Astrocyte of the spinal cord (primary cell): ENCODE measurements at regions not wholly inside any gene's neighbourhood (a gene's known extent, or its start where the extent isn't known, plus 50 kb on each side); places are given as distances from the start of the nearest gene placed in this dataset.
A peak's percentile ranks its signal among the peaks of the same experiment; 100 is the strongest.

Experiments
- DNase-seq: peaks from one replicate; pipeline ENCODE4 v3.0.0; 2011; ENCODE audit warnings: low read depth, low spot score
- H3K4me3 ChIP-seq: 2 replicates; pipeline ENCODE4 v1.5.1; 2011; ENCODE audit warnings: low read depth, mild to moderate bottlenecking, low read length, moderate library complexity
- in situ Hi-C: cut with HindIII; loops from 2 replicates; pipeline ENCODE4 v1.10.0; 2017; ENCODE audit warnings: low sequenced_read_pairs
- TF ChIP-seq, protein P1 (sequence below): IDR thresholded peaks from 2 replicates; pipeline ENCODE4 v1.5.1; 2012; ENCODE audit warnings: low read depth, mild to moderate bottlenecking, low read length, inconsistent platforms

- TF ChIP-seq, protein P1, sequence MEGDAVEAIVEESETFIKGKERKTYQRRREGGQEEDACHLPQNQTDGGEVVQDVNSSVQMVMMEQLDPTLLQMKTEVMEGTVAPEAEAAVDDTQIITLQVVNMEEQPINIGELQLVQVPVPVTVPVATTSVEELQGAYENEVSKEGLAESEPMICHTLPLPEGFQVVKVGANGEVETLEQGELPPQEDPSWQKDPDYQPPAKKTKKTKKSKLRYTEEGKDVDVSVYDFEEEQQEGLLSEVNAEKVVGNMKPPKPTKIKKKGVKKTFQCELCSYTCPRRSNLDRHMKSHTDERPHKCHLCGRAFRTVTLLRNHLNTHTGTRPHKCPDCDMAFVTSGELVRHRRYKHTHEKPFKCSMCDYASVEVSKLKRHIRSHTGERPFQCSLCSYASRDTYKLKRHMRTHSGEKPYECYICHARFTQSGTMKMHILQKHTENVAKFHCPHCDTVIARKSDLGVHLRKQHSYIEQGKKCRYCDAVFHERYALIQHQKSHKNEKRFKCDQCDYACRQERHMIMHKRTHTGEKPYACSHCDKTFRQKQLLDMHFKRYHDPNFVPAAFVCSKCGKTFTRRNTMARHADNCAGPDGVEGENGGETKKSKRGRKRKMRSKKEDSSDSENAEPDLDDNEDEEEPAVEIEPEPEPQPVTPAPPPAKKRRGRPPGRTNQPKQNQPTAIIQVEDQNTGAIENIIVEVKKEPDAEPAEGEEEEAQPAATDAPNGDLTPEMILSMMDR = no peak
- no peak for DNase-seq
- no peak overlapping the region for H3K4me3 ChIP-seq
- in situ Hi-C loops = no loop called here
Measured at GRCh38 chr6:44656691-44657090, 269.2 kb downstream of the CDC5L start.

DNA sequence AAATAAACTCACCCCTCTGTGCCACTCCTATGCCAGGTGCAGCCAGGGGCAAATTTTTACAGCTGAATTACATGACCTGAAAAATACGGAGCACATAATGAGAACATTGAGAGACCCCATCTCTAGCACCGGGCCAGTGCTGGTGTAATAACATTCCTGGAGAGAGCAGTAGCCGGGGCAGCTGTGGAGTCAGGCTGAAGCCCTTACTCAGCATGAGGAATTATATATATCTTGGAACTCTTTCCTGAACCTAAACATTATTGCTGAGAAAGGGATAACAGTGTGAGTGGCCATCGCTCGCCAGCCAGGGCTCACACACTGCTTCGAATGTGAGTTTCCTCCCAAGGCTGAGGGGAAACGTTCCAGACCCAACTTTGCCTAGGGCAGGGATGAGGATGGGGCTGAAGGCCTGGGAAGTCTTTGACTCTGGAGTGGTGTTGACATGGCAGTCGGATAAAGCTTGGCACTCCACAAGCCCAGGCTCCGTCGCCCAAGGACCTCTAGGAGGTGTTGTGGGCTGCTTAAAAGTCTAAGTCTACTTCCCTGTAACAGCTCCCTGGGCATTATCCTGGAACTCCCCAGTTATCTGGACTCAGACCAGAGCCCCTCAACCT, 269.8 kb downstream of the CDC5L start:
- in situ Hi-C loops = no loop called here
- peak; percentile 63 for DNase-seq
- TF ChIP-seq, protein P1 = peak; percentile 15
- no peak overlapping the region for H3K4me3 ChIP-seq

DNA sequence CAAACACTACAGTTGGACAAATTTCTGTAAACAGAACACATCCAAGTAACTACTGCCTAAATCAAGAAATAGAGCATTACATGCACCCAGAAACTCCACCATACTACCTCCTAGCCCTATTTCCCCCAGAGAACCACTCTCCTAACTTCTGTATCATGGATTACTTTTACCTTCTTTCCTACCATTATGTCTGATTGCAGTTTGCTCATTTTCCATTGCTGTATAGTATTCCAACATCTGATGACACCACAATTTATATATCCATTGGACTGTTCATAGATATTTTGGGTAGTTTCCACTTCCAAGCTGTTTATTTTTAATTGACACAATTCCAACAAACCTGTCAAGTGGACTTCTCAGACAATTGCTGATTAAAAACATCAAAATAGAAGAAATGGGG, 271.1 kb downstream of the CDC5L start:
- no peak overlapping the region for H3K4me3 ChIP-seq
- in situ Hi-C loops = no loop called here
- DNase-seq = no peak
- TF ChIP-seq, protein P1 = no peak

- in situ Hi-C loops = no loop called here
Measured at GRCh38 chr6:44659726-44660125, 272.2 kb downstream of the CDC5L start.

GRCh38 chr6:44660561-44661220, 273.2 kb downstream of the CDC5L start:
- in situ Hi-C loops = no loop called here
- peak; percentile 83 for DNase-seq
- TF ChIP-seq, protein P1 = no peak

More at GRCh38 chr6:44659726-44660125, 272.2 kb downstream of the CDC5L start:
- no peak overlapping the region for H3K4me3 ChIP-seq
- TF ChIP-seq, protein P1 = no peak
- DNase-seq = no peak

GRCh38 chr6:44661221-44662008, 273.9 kb downstream of the CDC5L start:
- DNase-seq = peak; percentile 77
- in situ Hi-C loops = no loop called here

More at GRCh38 chr6:44660561-44661220, 273.2 kb downstream of the CDC5L start:
- no peak overlapping the region for H3K4me3 ChIP-seq

More at GRCh38 chr6:44661221-44662008, 273.9 kb downstream of the CDC5L start:
- TF ChIP-seq, protein P1 = no peak
- no peak overlapping the region for H3K4me3 ChIP-seq
